ENCODE measurements at regions not wholly inside any gene's neighbourhood (a gene's known extent, or its start where the extent isn't known, plus 50 kb on each side); places are given as distances from the start of the nearest gene placed in this dataset.

DNA sequence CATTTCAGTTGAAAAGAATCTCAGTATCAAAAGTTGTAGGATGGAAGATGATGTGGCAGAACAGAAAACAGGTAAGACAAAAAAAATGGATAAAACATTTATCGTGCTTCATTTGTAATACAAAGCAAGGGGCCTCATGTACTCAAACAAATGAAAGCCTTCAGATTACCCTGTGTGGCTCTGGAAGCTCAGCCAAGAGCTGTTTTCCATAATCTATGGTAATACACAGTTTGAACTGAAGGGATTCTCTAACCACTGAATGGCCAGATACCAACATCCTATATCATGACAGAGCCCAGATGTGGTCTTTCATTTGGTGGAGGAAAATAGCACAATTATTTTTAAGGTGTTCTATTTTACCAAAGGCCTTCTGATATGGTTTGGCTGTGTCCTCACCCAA, 272.1 kb upstream of the RND3 start:
- no peak for DNase-seq

DNA sequence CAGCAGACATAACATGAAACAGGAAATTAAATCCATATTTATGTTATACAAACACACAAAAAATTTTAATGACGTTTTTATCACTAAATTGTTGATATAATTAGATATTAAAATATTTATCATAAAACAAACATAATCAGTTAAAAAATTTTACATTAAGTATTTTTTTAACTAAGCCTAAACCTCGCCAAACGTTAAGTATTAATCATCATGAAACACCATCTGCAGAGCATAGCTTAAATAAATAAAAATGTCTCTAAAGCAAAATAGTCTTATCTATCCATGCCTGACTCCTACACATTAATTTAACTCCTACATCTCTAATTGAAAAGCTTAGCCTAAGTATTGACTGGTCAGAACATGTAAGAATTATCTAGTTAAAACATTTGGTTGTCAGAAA, 271.6 kb upstream of the RND3 start:
- DNase-seq = no peak

DNA sequence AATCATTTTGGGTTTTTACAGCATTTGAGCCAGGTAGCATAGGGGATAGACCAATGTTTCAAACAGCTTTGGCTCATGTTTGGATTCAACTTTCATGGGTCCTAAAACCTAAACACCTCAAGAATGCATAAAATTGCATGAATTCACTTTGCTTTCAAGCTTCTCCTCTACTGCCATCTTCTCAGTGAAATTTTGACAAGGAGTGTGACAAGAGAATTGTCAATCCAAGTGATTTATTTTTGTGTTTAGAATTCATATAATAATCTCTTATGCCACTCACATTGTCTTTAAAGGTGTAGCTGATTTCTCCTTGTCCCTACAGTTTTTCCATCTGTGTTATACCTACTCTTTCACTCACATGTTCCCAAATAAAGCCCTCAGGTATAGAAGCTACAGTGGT, 264.8 kb upstream of the RND3 start:
- DNase-seq = no peak

DNA sequence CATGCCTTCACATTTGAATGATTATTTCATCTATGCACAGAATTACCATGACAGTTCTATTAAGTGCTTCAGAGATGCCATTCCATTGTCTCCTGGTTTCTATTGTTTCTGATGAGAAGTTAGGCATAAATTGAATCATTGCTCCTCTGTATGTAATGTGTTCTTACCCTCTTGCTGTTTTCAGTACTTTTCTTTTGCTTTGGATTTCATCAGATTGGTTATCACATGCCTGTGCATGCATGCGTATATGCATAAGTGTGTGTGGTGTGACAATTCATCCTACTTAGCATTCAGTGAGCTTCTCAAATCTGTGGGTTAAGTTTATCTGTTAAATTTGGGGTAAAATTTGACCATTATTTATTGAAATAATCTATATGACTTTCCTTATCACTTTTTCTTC, 263.3 kb upstream of the RND3 start:
- no peak for DNase-seq

DNA sequence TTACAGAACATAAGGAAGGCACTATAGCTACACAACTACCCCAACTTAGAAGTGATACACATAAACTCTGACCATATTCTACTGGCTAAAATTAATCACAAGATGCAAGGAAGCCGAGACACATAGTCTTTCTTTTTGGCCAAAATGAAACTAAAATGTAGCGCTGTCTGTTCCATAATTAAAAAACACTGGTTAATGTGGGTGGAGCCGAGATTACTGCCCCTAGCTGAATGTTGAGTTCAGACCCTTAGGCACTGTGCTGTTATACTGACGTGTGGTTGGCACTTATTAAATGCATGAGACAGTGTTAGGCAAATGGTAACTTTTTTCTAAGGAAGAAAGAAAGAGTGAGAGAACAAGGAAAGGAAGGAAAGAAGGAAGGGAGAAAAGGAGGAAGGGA, 254.6 kb upstream of the RND3 start:
- no peak for DNase-seq

DNA sequence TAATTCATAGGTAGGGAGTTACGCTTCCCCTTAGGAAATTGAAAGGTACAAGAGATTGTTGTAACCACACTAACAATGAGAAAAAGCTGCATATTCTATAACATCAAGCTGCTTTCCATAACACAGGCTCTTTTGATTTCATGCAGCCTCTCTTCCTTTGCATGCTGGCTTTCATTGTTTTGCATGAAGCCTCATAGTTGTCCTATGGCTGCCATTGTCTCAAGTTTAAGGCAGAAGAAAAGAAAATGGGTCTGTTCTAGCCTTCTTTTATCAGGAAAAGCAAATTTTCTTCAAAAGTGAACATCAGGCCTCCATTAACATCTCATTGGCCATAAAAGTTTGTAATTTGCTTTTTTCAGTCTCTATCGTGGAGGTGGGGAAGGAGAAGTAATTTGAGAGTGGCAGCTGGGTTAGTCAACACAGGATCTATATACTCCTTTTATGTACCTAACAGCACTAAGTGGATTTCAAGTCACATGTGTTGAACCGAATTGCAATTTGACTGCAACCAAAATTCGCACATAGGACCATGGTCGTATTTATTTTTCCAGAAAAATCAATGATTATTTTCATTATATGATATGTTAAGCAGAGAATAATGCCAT, 248.5 kb upstream of the RND3 start:
- DNase-seq = no peak

DNA sequence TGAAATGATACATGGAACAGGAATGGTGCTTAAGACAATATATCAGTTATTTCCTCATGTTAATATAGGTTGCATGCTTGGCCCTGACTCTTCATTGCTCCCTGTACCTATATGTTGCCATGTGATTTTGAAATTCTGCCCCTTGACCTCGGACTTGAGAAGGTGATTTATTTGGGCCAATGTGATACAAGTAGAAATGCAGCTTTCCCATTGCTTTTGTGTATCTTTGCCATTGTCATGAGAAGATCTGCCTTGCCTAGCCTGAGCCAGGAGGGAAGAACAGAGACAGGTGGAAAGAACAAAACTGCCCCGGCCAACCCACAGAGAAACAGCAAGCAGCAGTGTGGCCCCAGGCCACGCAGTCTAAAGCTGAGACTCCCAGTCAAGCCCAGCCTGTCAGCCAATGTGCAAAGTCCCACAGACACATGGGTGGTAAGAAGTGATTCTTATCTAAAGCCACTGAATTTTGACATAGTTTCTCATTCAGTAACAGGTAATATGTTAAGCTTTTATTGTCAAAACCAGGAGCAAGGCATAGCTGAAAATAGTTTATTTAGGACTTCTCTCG, 245.7 kb upstream of the RND3 start:
- no peak for DNase-seq

DNA sequence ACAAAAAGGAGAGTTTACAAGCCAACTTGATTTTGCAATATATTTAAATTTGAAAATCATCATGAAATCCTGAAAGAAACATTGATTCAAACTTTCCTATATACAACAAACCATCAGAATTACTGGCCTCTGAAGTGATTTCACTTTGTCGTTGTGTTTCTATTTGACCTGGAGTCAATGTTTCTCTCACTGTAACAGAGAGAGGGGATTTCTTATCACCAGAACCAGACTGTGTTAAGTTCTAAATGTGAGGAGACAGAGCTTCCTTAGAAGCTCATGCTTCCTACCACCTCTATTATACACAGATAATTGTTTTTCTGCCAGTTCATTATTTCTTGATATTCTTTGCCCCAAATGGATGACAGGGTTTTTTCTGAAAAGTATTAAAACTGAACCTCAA, 245.0 kb upstream of the RND3 start:
- DNase-seq = no peak

DNA sequence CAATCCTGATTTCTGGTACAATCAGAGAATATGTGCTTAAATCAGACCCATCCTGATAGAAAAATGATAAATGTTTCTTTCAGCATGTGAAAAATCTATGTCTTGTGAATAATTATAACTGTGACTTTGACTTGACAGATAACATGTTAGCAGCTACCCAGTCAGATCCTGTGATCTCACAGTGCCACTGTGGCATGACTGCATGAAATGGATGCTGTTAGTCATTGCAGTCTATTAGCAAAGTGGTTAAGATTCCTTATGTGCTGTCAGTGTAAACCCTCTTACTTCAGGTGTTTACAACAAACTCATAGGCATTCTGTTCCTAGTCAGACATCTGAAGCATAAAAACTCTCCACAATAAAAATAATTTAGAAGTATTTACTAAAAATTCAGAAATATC, 244.6 kb upstream of the RND3 start:
- DNase-seq = no peak

DNA sequence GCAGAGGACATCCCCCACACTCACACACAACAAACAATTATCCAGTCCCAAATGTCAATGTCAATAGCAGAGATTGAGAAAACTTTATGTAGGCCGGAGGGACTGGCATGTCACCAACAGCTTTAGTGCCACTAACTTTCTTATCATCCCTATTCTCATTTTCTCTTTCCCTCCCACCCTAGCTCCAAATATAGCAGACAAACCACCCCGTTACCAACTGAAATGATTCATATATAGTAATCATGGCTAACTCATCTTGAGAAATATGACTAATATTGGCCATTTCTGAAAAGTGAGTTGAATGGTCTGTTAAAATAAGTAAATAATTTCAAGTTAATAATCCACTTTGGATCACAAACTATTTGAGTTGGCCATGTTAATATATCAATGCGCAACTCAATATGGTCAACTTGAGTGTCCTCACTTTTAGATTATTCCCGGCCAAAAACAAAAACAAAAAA, 242.1 kb upstream of the RND3 start:
- no peak for DNase-seq

DNA sequence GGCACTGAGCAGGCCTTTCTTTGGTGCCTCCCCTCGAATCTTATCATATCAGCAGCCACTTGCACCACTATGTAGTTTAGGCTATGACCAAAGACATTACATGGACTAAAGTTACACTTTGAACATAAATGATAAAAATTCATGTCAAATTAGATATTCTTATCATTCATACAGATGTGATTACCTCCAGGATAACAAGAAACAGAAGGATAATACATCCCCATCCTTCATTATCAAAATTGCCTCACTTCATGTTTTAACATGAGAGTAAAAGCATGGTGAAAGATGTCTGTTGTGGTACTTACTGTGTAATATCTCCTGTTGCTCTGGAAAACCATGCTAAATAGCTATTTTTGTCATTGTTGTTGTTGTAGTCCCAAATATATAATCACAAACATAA, 230.8 kb upstream of the RND3 start:
- no peak for DNase-seq

DNA sequence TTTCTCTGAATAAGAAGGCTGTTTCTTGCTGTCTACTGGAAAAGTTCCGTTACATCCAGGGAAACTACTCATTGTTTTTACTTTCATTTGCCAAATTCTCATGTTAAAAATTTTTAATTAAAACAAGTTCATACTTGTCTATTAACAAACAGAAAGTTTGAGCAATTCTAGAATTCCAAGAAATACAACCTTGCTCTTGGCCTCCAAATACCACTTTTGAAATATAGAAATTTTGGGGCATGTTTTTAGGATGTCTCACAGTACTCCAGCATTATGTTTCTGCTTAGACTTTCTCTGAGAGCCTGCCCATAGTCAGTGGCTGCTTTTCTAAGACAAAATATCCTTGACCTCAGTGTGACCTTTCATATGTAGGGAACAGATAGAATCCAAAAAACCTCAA, 228.7 kb upstream of the RND3 start:
- no peak for DNase-seq

DNA sequence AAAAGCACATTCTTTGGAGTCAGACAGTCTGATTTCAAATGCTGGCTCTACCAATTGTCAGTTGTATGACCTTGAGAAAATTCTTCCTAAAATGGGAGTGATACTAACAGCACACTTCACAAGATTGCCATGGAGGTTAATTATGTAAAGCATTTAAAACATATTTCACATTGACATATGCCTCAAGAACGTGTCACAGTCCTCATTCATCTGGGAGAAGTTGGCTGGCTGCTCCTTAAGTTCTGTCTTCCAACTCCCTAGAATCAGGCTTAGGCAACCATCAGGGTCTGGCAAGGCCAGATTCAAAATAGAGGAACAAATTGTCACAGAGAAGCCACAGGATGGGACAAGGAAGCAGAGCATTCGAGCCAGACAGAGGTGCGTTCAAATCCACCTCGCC, 228.0 kb upstream of the RND3 start:
- no peak for DNase-seq

DNA sequence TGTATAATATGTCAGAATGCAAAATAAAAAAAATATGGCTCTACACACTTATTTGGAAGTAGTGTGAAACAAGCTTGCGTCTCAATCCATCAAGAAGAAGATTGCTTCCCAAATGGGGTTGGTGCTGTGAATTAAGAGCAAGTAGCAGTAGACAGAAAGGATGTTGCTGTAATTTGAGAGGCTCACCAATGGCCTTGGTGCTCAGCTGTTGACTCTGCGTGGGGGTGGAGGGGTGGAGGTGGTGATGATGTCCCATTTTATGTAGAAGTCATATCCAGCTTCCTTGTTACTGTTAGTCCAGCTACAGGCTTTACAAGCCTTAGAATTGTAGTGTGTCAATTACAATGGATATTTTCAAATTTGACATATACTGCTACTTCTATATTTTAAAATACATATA, 223.4 kb upstream of the RND3 start:
- DNase-seq = no peak

DNA sequence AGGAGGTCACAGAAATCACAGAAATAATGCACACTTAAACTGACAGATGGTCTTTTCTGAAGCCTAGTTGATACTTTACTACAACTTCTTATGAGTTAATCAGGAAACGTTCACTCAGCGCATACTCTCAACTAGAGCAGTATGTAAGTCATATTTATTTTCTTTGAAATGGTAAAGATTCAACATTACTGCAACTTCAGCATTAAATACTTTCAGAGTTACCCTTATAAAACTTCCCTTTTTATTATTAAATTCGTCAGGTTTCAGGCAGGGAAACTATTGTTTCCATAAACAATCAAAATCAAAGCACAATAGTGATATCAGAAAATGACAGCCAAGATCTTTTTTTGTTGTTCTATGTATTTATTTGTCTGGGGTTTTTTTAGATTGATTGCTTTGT, 222.6 kb upstream of the RND3 start:
- no peak for DNase-seq

DNA sequence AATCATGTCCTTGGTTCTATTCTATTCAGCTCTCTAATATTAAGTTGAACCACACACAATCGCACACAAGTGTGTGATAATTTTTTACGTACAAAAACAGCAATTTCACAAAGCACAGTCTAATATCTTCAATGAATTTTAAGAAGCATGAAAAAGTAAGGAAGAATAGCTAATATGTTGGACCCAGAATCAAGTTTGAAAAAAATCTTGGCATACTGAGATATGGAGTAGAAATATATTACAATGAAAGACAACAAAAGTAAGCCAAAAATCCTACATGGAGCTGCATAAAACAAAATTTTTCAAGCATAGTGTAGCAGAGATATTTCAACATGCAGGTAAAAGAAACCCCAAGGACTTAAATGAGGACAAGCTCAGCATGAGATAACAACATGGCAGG, 219.1 kb upstream of the RND3 start:
- no peak for DNase-seq

DNA sequence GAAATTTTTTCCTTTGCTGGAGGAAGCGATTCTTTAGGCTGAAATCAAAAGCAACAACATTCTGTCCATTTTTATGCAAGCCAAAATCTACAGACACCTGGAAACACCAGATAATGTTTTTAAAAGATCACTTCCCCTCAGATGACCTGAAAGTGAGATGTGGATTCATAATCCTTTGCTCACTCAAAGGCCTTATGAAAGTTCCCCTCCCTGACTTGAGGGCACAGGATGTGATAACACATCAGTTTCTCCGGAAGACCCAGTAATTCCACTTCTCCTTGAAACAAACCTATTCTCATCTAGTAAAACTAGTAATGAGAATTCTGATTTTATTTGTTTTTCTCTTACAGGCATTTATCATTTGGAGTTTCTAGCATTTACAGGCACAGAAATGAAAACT, 218.3 kb upstream of the RND3 start:
- DNase-seq = no peak

DNA sequence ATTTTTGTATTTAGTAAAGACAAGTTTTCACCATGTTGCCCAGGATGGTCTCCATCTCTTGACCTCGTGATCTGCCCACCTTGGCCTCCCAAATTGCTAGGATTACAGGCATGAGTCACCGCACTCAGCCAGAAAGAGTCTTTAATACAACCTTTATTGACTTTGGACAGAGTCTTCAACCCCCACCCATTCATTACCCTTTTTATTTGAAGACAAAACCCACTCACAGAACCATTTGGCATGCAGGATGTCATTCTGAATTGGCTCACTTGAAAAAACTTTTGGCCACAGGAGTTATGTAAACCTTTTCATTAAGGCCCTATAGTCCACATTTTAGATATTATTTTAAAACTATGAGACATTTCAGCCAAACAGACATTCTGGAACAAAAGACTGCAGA, 217.9 kb upstream of the RND3 start:
- DNase-seq = no peak

DNA sequence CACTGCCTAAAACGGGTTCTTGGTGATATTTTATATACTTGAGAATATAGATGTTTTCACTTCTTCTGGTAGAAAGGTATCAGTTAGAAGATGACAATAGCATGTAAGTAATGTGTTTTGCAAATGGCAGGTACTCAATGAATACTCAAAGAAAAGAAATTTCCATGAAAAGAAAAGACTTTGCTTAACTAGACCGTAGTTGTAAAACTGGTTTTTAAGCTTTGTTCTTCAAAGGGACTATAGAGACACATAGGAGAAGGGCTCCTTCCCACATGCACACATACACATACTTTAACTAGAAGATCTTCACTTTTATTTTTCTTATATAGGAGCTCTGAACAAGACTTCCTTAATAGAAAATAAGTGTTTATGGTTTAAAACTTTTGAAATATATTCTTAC, 215.3 kb upstream of the RND3 start:
- DNase-seq = no peak

DNA sequence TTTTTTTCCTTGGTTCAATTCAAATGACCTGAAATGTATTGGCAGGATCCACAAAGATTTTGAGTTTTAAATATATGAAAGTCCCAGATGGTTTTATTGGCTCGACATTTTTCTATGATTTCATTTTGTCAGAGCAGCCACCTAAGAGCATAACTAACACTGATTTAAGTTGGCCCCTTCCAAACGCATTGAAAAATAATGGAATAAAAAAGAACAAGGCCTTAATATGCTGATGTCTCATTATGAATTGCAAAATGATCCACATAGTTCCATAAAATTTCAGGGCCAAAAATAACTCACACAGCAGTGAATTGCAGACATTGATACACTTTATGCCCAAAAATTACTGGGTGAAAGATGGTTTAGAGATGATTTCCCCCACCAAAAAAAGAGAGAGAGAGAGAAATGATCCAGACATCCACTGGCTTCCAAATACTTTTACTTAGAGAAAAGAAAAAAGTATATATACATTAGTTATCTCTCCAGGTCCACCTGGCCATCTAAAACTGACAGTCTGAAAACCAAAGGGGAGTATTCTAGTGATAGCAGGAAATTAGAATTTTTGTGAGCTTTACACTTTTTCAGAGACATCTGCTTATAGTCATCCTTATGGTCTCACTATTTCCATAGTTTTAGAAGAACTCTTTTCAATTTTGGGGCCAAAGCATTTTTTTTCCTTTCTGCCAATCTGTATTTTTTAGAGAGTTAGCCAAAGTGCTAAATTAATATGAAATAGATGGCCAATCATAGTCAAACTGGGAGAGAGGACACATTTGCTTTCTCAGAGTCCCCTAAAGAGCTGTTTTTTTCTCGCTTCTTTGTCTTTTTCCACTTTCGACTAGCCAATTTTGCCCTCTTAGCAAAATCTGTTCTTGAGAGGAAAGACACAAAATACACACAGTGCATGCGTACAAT, 213.5 kb upstream of the RND3 start:
- no peak for DNase-seq

DNA sequence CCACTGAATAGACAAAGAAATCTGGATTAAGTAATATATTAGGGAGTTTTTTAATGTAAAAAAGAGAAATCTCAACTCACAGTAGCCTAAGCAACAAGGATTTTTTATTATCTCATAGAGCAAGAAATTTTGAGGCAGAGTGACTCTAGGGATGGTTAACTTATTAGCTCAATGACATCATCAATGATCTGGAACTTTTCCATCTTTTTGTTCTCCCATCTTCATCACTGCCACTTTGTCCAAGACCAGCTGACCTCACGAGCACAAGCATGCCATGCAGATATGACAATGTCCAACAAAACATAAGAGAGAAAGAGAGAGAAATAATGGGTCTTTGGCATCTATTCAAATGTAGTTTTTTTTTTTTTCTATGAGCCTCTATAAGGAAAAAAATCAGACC, 211.8 kb upstream of the RND3 start:
- no peak for DNase-seq

DNA sequence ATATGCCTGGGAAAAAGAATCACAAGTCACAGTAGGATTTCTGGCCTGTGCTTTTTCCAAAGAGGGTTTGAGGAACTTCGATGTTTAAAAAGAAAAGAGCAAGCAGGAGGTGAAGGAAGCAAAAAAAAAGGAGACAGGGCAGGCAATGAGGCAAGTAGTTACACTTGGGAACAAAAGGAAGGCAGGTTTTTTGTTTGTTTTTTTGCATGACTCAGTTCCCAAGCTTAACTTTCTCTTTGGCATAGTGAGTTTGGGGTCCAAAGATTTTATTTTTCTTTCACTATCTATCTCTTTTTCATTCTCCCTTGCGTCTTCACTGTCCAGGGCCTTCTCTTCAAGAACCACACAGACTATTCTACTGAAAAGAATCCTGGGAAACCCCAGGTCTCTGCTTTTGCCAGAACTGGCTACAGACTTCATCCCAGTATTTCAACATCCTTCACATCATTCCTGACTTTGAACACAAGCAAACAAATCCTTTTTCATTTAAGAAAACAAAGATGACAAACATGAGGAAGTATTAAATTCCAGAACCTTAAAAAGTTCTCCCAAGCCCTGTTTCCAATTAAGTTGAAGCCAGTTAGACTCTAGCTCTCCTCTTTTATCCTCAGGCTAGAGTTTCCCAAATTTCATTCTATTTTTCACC, 210.7 kb upstream of the RND3 start:
- DNase-seq = no peak

DNA sequence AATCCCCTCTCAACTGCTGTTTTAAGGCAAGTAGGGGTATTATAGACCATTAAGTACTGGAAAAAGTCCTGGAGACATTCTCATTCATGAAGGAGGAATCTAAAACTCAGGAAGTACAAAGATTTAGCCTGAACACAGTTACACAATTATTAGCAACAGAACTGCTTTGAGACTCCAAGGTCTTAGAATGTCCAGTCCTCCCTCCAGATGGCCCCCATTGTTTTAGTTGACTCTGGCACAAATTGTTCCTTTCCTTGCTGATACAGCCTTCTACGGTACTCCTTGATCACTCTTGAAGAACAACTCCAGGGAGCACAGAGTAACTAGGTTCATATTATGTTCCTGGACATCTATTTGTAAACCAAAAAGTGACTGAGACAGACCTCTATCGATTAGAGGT, 210.1 kb upstream of the RND3 start:
- no peak for DNase-seq
